ENCODE measurements at regions not wholly inside any gene's neighbourhood (a gene's known extent, or its start where the extent isn't known, plus 50 kb on each side); places are given as distances from the start of the nearest gene placed in this dataset.

GRCh38 chr6:99761711-99762110 lies 155.1 kb downstream of the PRDM13 start:
- DNase-seq (ENCODE audit: low spot score) = no peak
- in situ Hi-C loops (cut with MboI; ENCODE audit: low pct_unique_long_range_greater_than_20kb, low sequenced_read_pairs, unreplicated experiment) = no loop called here
- TF ChIP-seq CTCF (IDR thresholded peaks at IDR 0.05; ENCODE audit: extremely low read depth, insufficient read depth, missing control alignments) = no peak

- in situ Hi-C loops (cut with MboI; ENCODE audit: low pct_unique_long_range_greater_than_20kb, low sequenced_read_pairs, unreplicated experiment) = no loop called here
- DNase-seq (ENCODE audit: low spot score) = no peak
- no peak for TF ChIP-seq CTCF (IDR thresholded peaks at IDR 0.05; ENCODE audit: extremely low read depth, insufficient read depth, missing control alignments)
Observed at GRCh38 chr6:99768166-99768565, 161.5 kb downstream of the PRDM13 start.

- in situ Hi-C loops (cut with MboI; ENCODE audit: low pct_unique_long_range_greater_than_20kb, low sequenced_read_pairs, unreplicated experiment) = no loop called here
- DNase-seq (ENCODE audit: low spot score) = no peak
- TF ChIP-seq CTCF (IDR thresholded peaks at IDR 0.05; ENCODE audit: extremely low read depth, insufficient read depth, missing control alignments) = no peak
Observed at GRCh38 chr6:99779631-99780555, 173.3 kb downstream of the PRDM13 start.

GRCh38 chr6:99780556-99780885 lies 173.9 kb downstream of the PRDM13 start:
- DNase-seq (ENCODE audit: low spot score) = no peak
- in situ Hi-C loops (cut with MboI; ENCODE audit: low pct_unique_long_range_greater_than_20kb, low sequenced_read_pairs, unreplicated experiment) = no loop called here
- TF ChIP-seq CTCF (IDR thresholded peaks at IDR 0.05; ENCODE audit: extremely low read depth, insufficient read depth, missing control alignments) = no peak

GRCh38 chr6:99789767-99790166 lies 183.1 kb downstream of the PRDM13 start:
- no peak for TF ChIP-seq CTCF (IDR thresholded peaks at IDR 0.05; ENCODE audit: extremely low read depth, insufficient read depth, missing control alignments)
- no peak for DNase-seq (ENCODE audit: low spot score)
- in situ Hi-C loops (cut with MboI; ENCODE audit: low pct_unique_long_range_greater_than_20kb, low sequenced_read_pairs, unreplicated experiment) = no loop called here

- DNase-seq (ENCODE audit: low spot score) = no peak
- peak; percentile 14 for TF ChIP-seq CTCF (IDR thresholded peaks at IDR 0.05; ENCODE audit: extremely low read depth, insufficient read depth, missing control alignments)
- in situ Hi-C loops (cut with MboI; ENCODE audit: low pct_unique_long_range_greater_than_20kb, low sequenced_read_pairs, unreplicated experiment) = no loop called here
Observed at GRCh38 chr6:99790679-99791078, 184.0 kb downstream of the PRDM13 start.
